HG03342 (cell line): ENCODE measurements at regions not wholly inside any gene's neighbourhood (a gene's known extent, or its start where the extent isn't known, plus 50 kb on each side); places are given as distances from the start of the nearest gene placed in this dataset.

ENCODE experiments used
- ATAC-seq: cut with Tn5 transposase; IDR thresholded peaks from one replicate; pipeline ENCODE4 v1.9.1; 2021; ENCODE audit warnings: mild to moderate bottlenecking, moderate library complexity; ENCODE audit not compliant: unreplicated experiment

GRCh38 chr6:126803769-126804168 lies 314.7 kb upstream of the RSPO3 start:
- ATAC-seq: peak; percentile 41

- ATAC-seq: peak; percentile 80
These were observed 314.0 kb upstream of the RSPO3 start for GRCh38 chr6:126804332-126805064.

DNA sequence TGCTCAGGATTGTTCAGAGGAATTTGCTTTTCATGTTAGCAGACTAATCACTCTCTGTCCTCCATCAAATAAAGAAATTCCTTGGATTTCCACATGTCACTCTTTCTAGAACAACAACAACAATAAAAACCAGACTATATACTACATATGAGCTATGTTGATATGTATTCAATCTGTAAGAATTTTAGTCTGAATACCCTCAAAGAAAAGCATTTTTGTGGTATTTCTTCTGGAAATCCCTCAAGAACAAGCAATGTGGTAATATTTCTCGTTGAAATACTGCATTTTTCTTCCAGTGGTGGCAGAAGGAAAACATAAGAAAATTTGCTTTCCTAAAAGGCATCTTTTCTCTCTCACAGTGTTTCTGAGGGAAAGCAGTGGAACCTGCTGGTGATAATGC lies 312.6 kb upstream of the RSPO3 start:
- no peak for ATAC-seq

- ATAC-seq: no peak
These were observed 310.6 kb upstream of the RSPO3 start for GRCh38 chr6:126807876-126808275.

GRCh38 chr6:126811321-126811720 lies 307.1 kb upstream of the RSPO3 start:
- no peak for ATAC-seq

- no peak for ATAC-seq
These were observed 306.5 kb upstream of the RSPO3 start for GRCh38 chr6:126812010-126812409.

- ATAC-seq: no peak
These were observed 305.8 kb upstream of the RSPO3 start for GRCh38 chr6:126812651-126813050.

GRCh38 chr6:126820634-126821033 lies 297.8 kb upstream of the RSPO3 start:
- no peak for ATAC-seq

- ATAC-seq: no peak
These were observed 296.8 kb upstream of the RSPO3 start for GRCh38 chr6:126821706-126822105.

DNA sequence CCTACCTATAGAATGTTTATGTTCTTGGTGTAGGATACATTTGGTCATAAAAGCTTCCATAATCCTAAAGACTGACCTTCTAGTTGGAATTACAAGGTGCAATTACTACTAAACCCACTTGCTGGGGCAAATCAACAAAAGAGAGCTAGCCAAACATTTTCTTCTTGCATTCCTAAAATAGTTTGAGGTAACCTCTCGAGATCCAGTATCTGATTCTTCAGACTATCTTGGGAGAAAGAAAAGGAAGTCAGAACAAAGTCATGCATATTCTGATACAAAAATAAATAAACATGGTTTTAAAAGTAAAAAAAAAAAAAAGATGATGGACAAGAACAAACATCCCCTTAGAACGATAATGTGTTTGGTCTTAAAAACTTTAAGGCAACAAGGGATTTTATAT lies 294.2 kb upstream of the RSPO3 start:
- no peak for ATAC-seq

GRCh38 chr6:126824815-126825214 lies 293.7 kb upstream of the RSPO3 start:
- ATAC-seq: no peak

GRCh38 chr6:126826166-126826714 lies 292.2 kb upstream of the RSPO3 start:
- no peak for ATAC-seq

DNA sequence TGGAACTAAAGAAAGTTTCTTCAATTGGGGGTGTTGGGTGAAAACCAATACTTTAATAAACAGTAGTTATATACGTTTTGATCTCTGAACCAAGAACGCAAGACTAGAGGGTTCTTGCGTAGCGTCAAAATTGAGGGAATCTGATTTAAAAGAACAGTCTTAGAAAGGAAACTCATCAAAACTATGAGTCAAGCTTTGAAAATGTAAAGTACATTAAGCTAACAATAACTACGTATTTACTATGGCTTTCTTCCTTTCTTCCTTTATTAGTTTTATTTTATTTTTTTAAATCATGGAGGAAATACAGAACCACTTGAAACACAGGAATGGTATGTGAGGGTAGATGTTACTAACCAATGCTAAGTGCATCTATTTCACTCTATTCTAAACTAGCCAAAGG lies 287.0 kb upstream of the RSPO3 start:
- no peak for ATAC-seq

- ATAC-seq: no peak
These were observed 275.7 kb upstream of the RSPO3 start for GRCh38 chr6:126842769-126843168.

DNA sequence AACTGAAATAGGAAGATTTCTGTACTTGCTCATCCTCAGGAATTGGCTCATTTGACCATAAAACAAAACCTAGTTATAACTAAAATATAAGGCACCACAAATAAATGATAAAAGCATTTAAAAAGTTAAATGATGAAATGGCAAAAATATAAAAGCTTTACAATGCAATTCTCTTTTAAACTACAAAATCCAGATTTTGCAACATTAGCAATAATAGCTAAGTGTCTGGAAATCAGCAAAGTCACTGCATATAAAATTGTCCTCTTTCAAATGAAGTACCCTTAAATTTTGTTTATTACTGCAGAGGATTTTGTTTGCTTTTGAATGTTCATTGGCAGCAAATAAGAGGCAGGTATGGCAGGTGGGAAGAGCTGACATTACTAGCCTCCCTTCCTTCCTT lies 270.4 kb upstream of the RSPO3 start:
- ATAC-seq: no peak

- no peak for ATAC-seq
These were observed 250.8 kb upstream of the RSPO3 start for GRCh38 chr6:126867641-126868040.

- ATAC-seq: no peak
These were observed 245.1 kb upstream of the RSPO3 start for GRCh38 chr6:126873351-126873750.

- no peak for ATAC-seq
These were observed 244.7 kb upstream of the RSPO3 start for GRCh38 chr6:126873791-126874190.

DNA sequence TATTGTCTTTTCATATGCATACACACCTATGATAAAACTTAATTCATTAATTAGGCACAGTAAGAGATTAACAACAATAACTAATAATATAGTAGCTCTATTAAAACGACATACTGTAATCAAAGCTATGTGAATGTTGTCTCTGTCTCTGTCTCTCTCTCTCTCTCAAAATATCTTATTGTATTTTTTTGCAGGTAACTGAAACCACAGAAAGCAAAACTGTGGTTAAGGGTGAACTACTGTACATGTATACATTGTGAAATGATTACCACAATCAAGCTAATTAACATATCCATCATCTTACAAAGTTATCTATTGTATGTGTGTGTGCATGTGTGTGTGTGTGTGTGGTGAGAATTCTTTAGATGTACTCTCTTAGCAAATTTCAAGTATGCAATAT lies 242.0 kb upstream of the RSPO3 start:
- ATAC-seq: no peak

DNA sequence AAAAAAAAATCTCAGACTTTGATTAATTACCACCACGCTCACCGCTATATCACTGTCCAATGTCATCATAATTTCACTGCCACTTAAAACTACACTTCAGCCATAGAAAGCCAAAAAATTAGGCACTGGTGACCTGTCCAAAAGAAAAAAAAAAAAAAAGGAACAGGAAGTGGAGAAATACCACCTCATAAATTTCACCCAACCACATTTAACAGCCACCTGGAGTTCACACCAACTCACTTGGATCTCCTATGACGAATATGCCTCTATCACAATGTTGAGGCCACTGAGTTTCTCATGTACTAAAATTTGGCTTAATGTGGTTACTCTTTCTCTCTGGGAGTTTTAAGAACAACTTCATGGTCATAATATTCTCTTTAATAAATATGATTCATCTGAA lies 237.5 kb upstream of the RSPO3 start:
- ATAC-seq: no peak

DNA sequence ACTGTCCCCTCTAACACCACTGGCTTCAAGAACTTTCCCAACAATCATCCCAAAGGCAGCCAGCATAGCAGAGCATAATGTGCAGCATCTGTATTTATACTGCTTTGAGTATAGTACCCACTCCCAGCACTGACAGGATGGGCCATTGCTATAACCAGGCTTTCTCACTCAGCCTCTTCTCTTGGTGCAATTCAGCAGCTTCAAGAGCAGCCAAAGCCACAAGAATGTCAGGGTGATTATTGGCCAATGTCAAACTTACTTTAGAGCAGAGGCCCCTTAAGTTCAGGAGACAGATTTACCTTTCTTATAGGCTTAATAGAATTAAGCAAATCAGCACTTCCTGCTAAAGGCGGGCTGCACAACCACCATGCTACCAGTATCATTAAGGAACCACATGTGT lies 232.4 kb upstream of the RSPO3 start:
- ATAC-seq: no peak

DNA sequence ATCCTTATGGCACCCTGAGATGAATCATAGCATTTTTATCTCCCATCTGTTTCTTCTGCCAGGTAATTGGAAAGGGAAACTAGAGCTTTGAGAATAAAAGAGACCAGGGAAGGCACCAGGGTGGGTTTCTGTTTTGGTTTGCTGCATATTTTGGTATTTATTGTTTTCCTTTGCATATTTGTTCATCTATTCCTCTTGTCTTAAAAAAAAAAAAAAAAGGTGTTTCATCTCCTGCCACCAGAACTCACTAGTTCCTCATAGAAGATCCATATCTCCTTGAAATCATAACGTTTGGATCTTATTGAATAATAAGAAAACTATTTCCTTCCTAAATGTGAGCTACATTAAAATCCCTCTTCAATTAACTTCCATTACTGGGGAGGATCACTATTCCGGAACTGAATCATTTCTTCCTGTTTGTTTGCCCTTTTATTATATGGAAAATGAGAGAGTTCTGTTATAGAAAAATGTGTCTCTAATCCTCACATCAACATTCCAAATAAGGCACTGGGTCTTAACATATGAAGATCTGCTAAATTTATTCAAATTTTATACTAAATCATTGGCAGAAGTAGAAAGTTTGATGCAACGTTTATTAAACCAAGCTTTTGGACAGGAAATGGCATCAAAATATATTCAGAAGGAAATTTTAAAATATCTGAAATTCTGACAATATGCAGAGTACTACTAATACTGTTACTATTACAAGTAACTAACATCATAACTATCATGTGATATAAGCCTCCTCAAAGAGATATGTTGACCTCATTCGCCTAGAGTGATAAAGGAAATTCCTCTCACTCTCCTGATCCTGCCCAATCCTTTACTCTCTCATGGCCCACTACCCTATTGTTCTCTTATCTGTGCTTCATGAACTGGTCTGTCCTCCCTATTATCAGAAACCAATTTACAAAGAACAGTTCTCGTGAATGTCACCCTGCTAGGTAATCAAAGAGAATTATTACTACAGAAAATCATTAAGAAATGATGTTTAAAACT lies 229.4 kb upstream of the RSPO3 start:
- no peak for ATAC-seq
